H9 (cell line): ENCODE measurements at regions not wholly inside any gene's neighbourhood (a gene's known extent, or its start where the extent isn't known, plus 50 kb on each side); places are given as distances from the start of the nearest gene placed in this dataset.

Source experiments
- DNase-seq: peaks from one replicate; pipeline ENCODE4 v3.0.0-alpha.2; 2017
- H2AFZ ChIP-seq: one replicate; pipeline ENCODE4 v1.6.1; 2013; ENCODE audit warnings: mild to moderate bottlenecking, low read length, control low read depth, moderate library complexity
- H2AK5ac ChIP-seq: 2 replicates; pipeline ENCODE4 v1.6.1; 2013; ENCODE audit warnings: low read length, control low read depth, mixed read lengths; ENCODE audit not compliant: insufficient read length
- H2BK120ac ChIP-seq: one replicate; pipeline ENCODE4 v1.6.1; 2013; ENCODE audit warnings: low read depth, mild to moderate bottlenecking, low read length, control low read depth, inconsistent platforms; ENCODE audit not compliant: poor library complexity, severe bottlenecking
- H2BK12ac ChIP-seq: 2 replicates; pipeline ENCODE4 v1.6.1; 2013; ENCODE audit warnings: low read length, control low read depth, mixed read lengths, low read depth; ENCODE audit not compliant: insufficient read length
- H2BK15ac ChIP-seq: 2 replicates; pipeline ENCODE4 v1.6.1; 2013; ENCODE audit warnings: low read depth, low read length, control low read depth
- H2BK20ac ChIP-seq: one replicate; pipeline ENCODE4 v1.6.1; 2013; ENCODE audit warnings: low read depth, mild to moderate bottlenecking, low read length, control low read depth, inconsistent platforms; ENCODE audit not compliant: poor library complexity, severe bottlenecking
- H2BK5ac ChIP-seq: 2 replicates; pipeline ENCODE4 v1.6.1; 2013; ENCODE audit warnings: low read length, control low read depth, mixed read lengths; ENCODE audit not compliant: insufficient read length
- H3K14ac ChIP-seq: 2 replicates; pipeline ENCODE4 v1.6.1; 2013; ENCODE audit warnings: low read length, control low read depth; ENCODE audit not compliant: insufficient read depth
- H3K18ac ChIP-seq: 2 replicates; pipeline ENCODE4 v1.6.1; 2013; ENCODE audit warnings: low read depth, mild to moderate bottlenecking, mixed read lengths, low read length, control low read depth; ENCODE audit not compliant: insufficient read length
- H3K23ac ChIP-seq: 2 replicates; pipeline ENCODE4 v1.6.1; 2013; ENCODE audit warnings: low read length, control low read depth, mixed read lengths, low read depth; ENCODE audit not compliant: insufficient read length
- H3K23me2 ChIP-seq: 2 replicates; pipeline ENCODE4 v1.6.1; 2013; ENCODE audit warnings: low read depth, mild to moderate bottlenecking, mixed read lengths, low read length, control low read depth; ENCODE audit not compliant: insufficient read length, poor library complexity, severe bottlenecking
- H3K27ac ChIP-seq: 2 replicates; pipeline ENCODE4 v1.5.1; 2013; ENCODE audit warnings: low read length, control low read depth, mixed read lengths, low read depth; ENCODE audit not compliant: insufficient read length
- H3K27me3 ChIP-seq: 2 replicates; pipeline ENCODE4 v1.6.1; 2013; ENCODE audit warnings: low read length, control low read depth, inconsistent platforms; ENCODE audit not compliant: insufficient read depth
- H3K4ac ChIP-seq: 2 replicates; pipeline ENCODE4 v1.6.1; 2013; ENCODE audit warnings: low read depth, mild to moderate bottlenecking, control low read depth, inconsistent platforms, low read length, moderate library complexity
- H3K4me1 ChIP-seq: 2 replicates; pipeline ENCODE4 v1.6.1; 2013; ENCODE audit warnings: low read length, control low read depth, inconsistent platforms; ENCODE audit not compliant: insufficient read depth
- H3K4me2 ChIP-seq: 2 replicates; pipeline ENCODE4 v1.6.1; 2013; ENCODE audit warnings: low read length, control low read depth, mixed read lengths; ENCODE audit not compliant: insufficient read length, insufficient read depth
- H3K56ac ChIP-seq: 2 replicates; pipeline ENCODE4 v1.6.1; 2013; ENCODE audit warnings: low read depth, mild to moderate bottlenecking, mixed read lengths, low read length, control low read depth; ENCODE audit not compliant: insufficient read length
- H3K79me1 ChIP-seq: 2 replicates; pipeline ENCODE4 v1.6.1; 2013; ENCODE audit warnings: low read depth, mild to moderate bottlenecking, moderate library complexity, low read length, control low read depth, inconsistent platforms; ENCODE audit not compliant: insufficient read depth, poor library complexity, severe bottlenecking
- H3K79me2 ChIP-seq: 2 replicates; pipeline ENCODE4 v1.6.1; 2013; ENCODE audit warnings: low read length, control low read depth, inconsistent platforms; ENCODE audit not compliant: insufficient read depth
- H3K9ac ChIP-seq: 2 replicates; pipeline ENCODE4 v1.6.1; 2013; ENCODE audit warnings: low read length, control low read depth, mixed read lengths; ENCODE audit not compliant: insufficient read length; ENCODE audit errors: extremely low read depth
- H3K9me3 ChIP-seq: one replicate; pipeline ENCODE4 v1.6.1; 2013; ENCODE audit warnings: low read depth, low read length, inconsistent platforms; ENCODE audit not compliant: control insufficient read depth
- H3T11ph ChIP-seq: one replicate; pipeline ENCODE4 v1.6.1; 2013; ENCODE audit warnings: mild to moderate bottlenecking, low read length, control low read depth, inconsistent platforms
- H4K20me1 ChIP-seq: one replicate; pipeline ENCODE4 v1.6.1; 2013; ENCODE audit not compliant: control insufficient read depth, insufficient read length, insufficient read depth
- H4K5ac ChIP-seq: 2 replicates; pipeline ENCODE4 v1.6.1; 2013; ENCODE audit warnings: low read depth, mild to moderate bottlenecking, mixed read lengths, low read length, control low read depth; ENCODE audit not compliant: insufficient read length
- H4K8ac ChIP-seq: replicated peaks from 2 replicates; pipeline ENCODE4 v1.6.1; 2013; ENCODE audit warnings: low read length, control low read depth, mixed read lengths, low read depth; ENCODE audit not compliant: insufficient read length
- H4K91ac ChIP-seq: 2 replicates; pipeline ENCODE4 v1.6.1; 2013; ENCODE audit warnings: low read depth, mild to moderate bottlenecking, moderate library complexity, mixed read lengths, low read length, control low read depth; ENCODE audit not compliant: insufficient read length
- H3K27ac Mint-ChIP-seq, 3 experiments: 2 replicates in 2 of 3; 3 replicates in 1 of 3; pipeline ENCODE4 v1.8.0; 2020 to 2021; ENCODE audit warnings: mixed read lengths in 3 of 3, mild to moderate bottlenecking in 1 of 3, moderate library complexity in 1 of 3
- H3K27me3 Mint-ChIP-seq: 2 replicates; pipeline ENCODE4 v1.8.0; 2021; ENCODE audit warnings: low read depth, mild to moderate bottlenecking, moderate library complexity, mixed read lengths
- H3K36me3 Mint-ChIP-seq, 3 experiments: 2 replicates in 2 of 3; 3 replicates in 1 of 3; pipeline ENCODE4 v1.8.0; 2020 to 2021; ENCODE audit warnings: low read depth in 3 of 3, mixed read lengths in 3 of 3; ENCODE audit not compliant: insufficient read depth in 1 of 3
- H3K4me1 Mint-ChIP-seq, 2 experiments: 2 replicates each; pipeline ENCODE4 v1.8.0; 2020; ENCODE audit warnings: mixed read lengths in 2 of 2
- H3K4me3 Mint-ChIP-seq, 2 experiments: 2 replicates in 1 of 2; 3 replicates in 1 of 2; pipeline ENCODE4 v1.8.0; 2020 to 2021; ENCODE audit warnings: mild to moderate bottlenecking in 2 of 2, mixed read lengths in 2 of 2, moderate library complexity in 1 of 2
- H3K9me3 Mint-ChIP-seq, 2 experiments: 2 replicates in 1 of 2; 3 replicates in 1 of 2; pipeline ENCODE4 v1.8.0; 2020; ENCODE audit warnings: mild to moderate bottlenecking in 2 of 2, mixed read lengths in 2 of 2, moderate library complexity in 1 of 2
- CTCF ChIP-seq: fragments of 200-600 bp; sonication (generic); conservative IDR thresholded peaks from 3 replicates; pipeline ENCODE4 v1.8.0; 2021; ENCODE audit warnings: antibody characterized with exemption, mild to moderate bottlenecking
- WGBS: extraction: QIAGEN DNeasy Blood & Tissue Kit; methylation state at CpG from one replicate; pipeline ENCODE4 v1.1.7; 2013; ENCODE audit warnings: missing lambda C conversion rate, low lambda C conversion rate, mixed read lengths; ENCODE audit not compliant: insufficient read length; ENCODE audit errors: extremely low coverage; 5-methylcytosine and 5-hydroxymethylcytosine counted together

- no peaks in the 10 kb centered on the region for H3K4me1 ChIP-seq
- H4K91ac ChIP-seq, result no peak overlapping the region
- H2BK5ac ChIP-seq, result no peak overlapping the region
- H2AK5ac ChIP-seq, result no peak overlapping the region
- no peaks in the 10 kb centered on the region for H3K79me2 ChIP-seq
- TF ChIP-seq CTCF, result no peak
- peaks cover 18 to 42% (median 18%) of the 10 kb centered on the region in 3 experiments for H3K36me3 Mint-ChIP-seq
- no peak overlapping the region for H3K23ac ChIP-seq
- H3K4ac ChIP-seq, result no peak overlapping the region
- H2BK15ac ChIP-seq, result no peak overlapping the region
- DNase-seq, result no peak
- H4K20me1 ChIP-seq, result no peaks in the 10 kb centered on the region
- peaks cover 3% of the 10 kb centered on the region; the same call in 1 of the 2 replicates for H3K27me3 Mint-ChIP-seq
- WGBS, result 100% methylated on average over 1 of the region's 4 CpGs
- no peak overlapping the region for H2BK120ac ChIP-seq
- H3K4me2 ChIP-seq, result no peak overlapping the region
- H3K18ac ChIP-seq, result no peak overlapping the region
- no peak overlapping the region for H3K14ac ChIP-seq
- H3K9me3 Mint-ChIP-seq, result peaks cover 30 to 33% of the 10 kb centered on the region in 2 experiments
- H3K9ac ChIP-seq, result no peak overlapping the region
- H4K5ac ChIP-seq, result no peak overlapping the region
- H3K79me1 ChIP-seq, result no peaks in the 10 kb centered on the region
- no peak overlapping the region for H3T11ph ChIP-seq
- H3K27me3 ChIP-seq, result no peaks in the 10 kb centered on the region
- peaks cover 0 to 3% of the 10 kb centered on the region in 2 experiments; a peak in 1 of 4 replicates for H3K4me1 Mint-ChIP-seq
- H3K27ac Mint-ChIP-seq, result no peak overlapping the region
- H3K56ac ChIP-seq, result no peak overlapping the region
- no peak overlapping the region for H2AFZ ChIP-seq
- H3K23me2 ChIP-seq, result no peaks in the 10 kb centered on the region
- no peak overlapping the region for H4K8ac ChIP-seq
- H3K4me3 Mint-ChIP-seq, result no peak overlapping the region
- no peak overlapping the region for H2BK12ac ChIP-seq
- no peak overlapping the region for H3K27ac ChIP-seq
- H2BK20ac ChIP-seq, result no peak overlapping the region
- peaks cover 15% of the 10 kb centered on the region for H3K9me3 ChIP-seq
These were observed 824.2 kb upstream of the COBL start for GRCh38 chr7:52140851-52141250.
